Upper lobe of left lung (tissue), 6 donors: ENCODE measurements at regions not wholly inside any gene's neighbourhood (a gene's known extent, or its start where the extent isn't known, plus 50 kb on each side); places are given as distances from the start of the nearest gene placed in this dataset.

ENCODE experiments used
- ATAC-seq, 2 donors: fragments of 200-7000 bp; cut with Tn5 transposase; one replicate each; pipeline ENCODE4 v1.9.1; 2022; ENCODE audit warnings: mild to moderate bottlenecking in 2 of 2, moderate library complexity in 2 of 2; ENCODE audit not compliant: low FRiP score in 2 of 2
- DNase-seq, 2 donors: peaks; one replicate each; pipeline ENCODE4 v3.0.0-alpha.2; 2019 to 2020
- H3K27ac ChIP-seq, 4 donors: fragments of 200-600 bp; sonication (generic); one replicate each; pipeline ENCODE4 v1.5.1; 2016 to 2019
- H3K27me3 ChIP-seq, 4 donors: fragments of 200-600 bp; sonication (generic); one replicate each; pipeline ENCODE4 v1.5.1; 2017 to 2019
- H3K36me3 ChIP-seq, 4 donors: fragments of 200-600 bp; sonication (generic); one replicate each; pipeline ENCODE4 v1.5.1; 2016 to 2019
- H3K4me1 ChIP-seq, 4 donors: fragments of 200-600 bp; sonication (generic); one replicate each; pipeline ENCODE4 v1.5.1; 2018 to 2019
- H3K4me3 ChIP-seq, 4 donors: fragments of 200-600 bp; sonication (generic); one replicate each; pipeline ENCODE4 v1.5.1; 2017 to 2019; ENCODE audit warnings: mild to moderate bottlenecking in 2 of 4, moderate library complexity in 1 of 4
- H3K9me3 ChIP-seq, 4 donors: fragments of 200-600 bp; sonication (generic); one replicate each; pipeline ENCODE4 v1.5.1; 2018 to 2019
- CTCF ChIP-seq, 6 experiments: fragments of 450-650 bp in 4 of 6; fragments of 200-600 bp in 2 of 6; sonication (generic) in 2 of 6; IDR thresholded peaks; one replicate each; pipeline ENCODE4 v1.5.1; 2016 to 2019; ENCODE audit warnings: antibody characterized with exemption in 6 of 6
- EP300 ChIP-seq, 4 donors: sonication (generic); formaldehyde crosslinking; IDR thresholded peaks; one replicate each; pipeline ENCODE4 v1.5.1; 2017; ENCODE audit warnings: antibody characterized with exemption in 4 of 4, control low read depth in 2 of 4
- POLR2A ChIP-seq, 4 donors: fragments of 450-650 bp; IDR thresholded peaks; one replicate each; pipeline ENCODE4 v1.5.1; 2016 to 2017; ENCODE audit warnings: antibody characterized with exemption in 4 of 4, mild to moderate bottlenecking in 2 of 4
- POLR2AphosphoS5 ChIP-seq, 2 donors: sonication (generic); formaldehyde crosslinking; IDR thresholded peaks; one replicate each; pipeline ENCODE4 v1.5.1; 2017; ENCODE audit warnings: antibody characterized with exemption in 2 of 2
- WGBS, 2 donors: methylation state at CpG; one replicate each; pipeline ENCODE4 v1.1.5; 2017 to 2018; 5-methylcytosine and 5-hydroxymethylcytosine counted together
- donor health status: DM: no; HTN: no; CAD: no; lungs with moderate emphysema.
- donor health status: DM: no; HTN: yes; CAD: no; lungs with severe emphysema.

- H3K4me1 ChIP-seq = no peaks in the 10 kb centered on the region
- H3K27ac ChIP-seq = no peak overlapping the region
- H3K4me3 ChIP-seq = no peak overlapping the region
- no peak for TF ChIP-seq EP300 (IDR thresholded peaks at IDR 0.05)
- TF ChIP-seq POLR2A (IDR thresholded peaks at IDR 0.05) = no peak
- TF ChIP-seq POLR2AphosphoS5 (IDR thresholded peaks at IDR 0.05) = no peak
- TF ChIP-seq CTCF (IDR thresholded peaks at IDR 0.05) = no peak
- DNase-seq (no peak), ATAC-seq (peak; percentile 15 to 45)
- WGBS, 2 donors = 58 to 60% methylated on average over 7 to 10 of the region's 10 CpGs
- H3K27me3 ChIP-seq = no peaks in the 10 kb centered on the region
- no peaks in the 10 kb centered on the region for H3K36me3 ChIP-seq
- no peaks in the 10 kb centered on the region for H3K9me3 ChIP-seq
These were observed 303.4 kb downstream of the THBS2 start for GRCh38 chr6:168949981-168950857.

- ATAC-seq (no peak), DNase-seq (no peak)
- TF ChIP-seq EP300 (IDR thresholded peaks at IDR 0.05) (no peak), POLR2AphosphoS5 (IDR thresholded peaks at IDR 0.05) (no peak), CTCF (IDR thresholded peaks at IDR 0.05) (no peak), POLR2A (IDR thresholded peaks at IDR 0.05) (no peak)
- Histone ChIP-seq H3K4me3 (no peak overlapping the region), H3K9me3 (no peaks in the 10 kb centered on the region), H3K27ac (no peak overlapping the region), H3K27me3 (no peaks in the 10 kb centered on the region), H3K4me1 (no peaks in the 10 kb centered on the region), H3K36me3 (no peaks in the 10 kb centered on the region)
- WGBS, 2 donors = 81 to 89% methylated on average over 4 of the region's 4 CpGs
These were observed 304.6 kb downstream of the THBS2 start for GRCh38 chr6:168948990-168949531.

- Histone ChIP-seq H3K4me3 (no peak overlapping the region), H3K4me1 (no peaks in the 10 kb centered on the region), H3K27me3 (no peaks in the 10 kb centered on the region), H3K36me3 (no peaks in the 10 kb centered on the region), H3K27ac (no peak overlapping the region), H3K9me3 (no peaks in the 10 kb centered on the region)
- no peak for DNase-seq
- no peak for TF ChIP-seq CTCF (IDR thresholded peaks at IDR 0.05)
- no peak for TF ChIP-seq EP300 (IDR thresholded peaks at IDR 0.05)
- no peak for TF ChIP-seq POLR2A (IDR thresholded peaks at IDR 0.05)
- TF ChIP-seq POLR2AphosphoS5 (IDR thresholded peaks at IDR 0.05) = no peak
- 77 to 86% methylated on average over 6 of the region's 6 CpGs for WGBS, 2 donors
- ATAC-seq = no peak
These were observed 305.6 kb downstream of the THBS2 start for GRCh38 chr6:168948002-168948401.

GRCh38 chr6:168943231-168943905 lies 310.3 kb downstream of the THBS2 start:
- Histone ChIP-seq H3K4me3 (no peak overlapping the region), H3K27me3 (no peaks in the 10 kb centered on the region), H3K4me1 (no peaks in the 10 kb centered on the region), H3K9me3 (no peaks in the 10 kb centered on the region), H3K36me3 (no peaks in the 10 kb centered on the region), H3K27ac (no peak overlapping the region)
- WGBS, 2 donors = 83 to 84% methylated on average over 5 to 13 of the region's 13 CpGs
- no peak for TF ChIP-seq CTCF (IDR thresholded peaks at IDR 0.05)
- no peak for TF ChIP-seq POLR2A (IDR thresholded peaks at IDR 0.05)
- TF ChIP-seq POLR2AphosphoS5 (IDR thresholded peaks at IDR 0.05) = no peak
- no peak for TF ChIP-seq EP300 (IDR thresholded peaks at IDR 0.05)
- DNase-seq (no peak), ATAC-seq (no peak)
